ENCODE measurements at regions not wholly inside any gene's neighbourhood (a gene's known extent, or its start where the extent isn't known, plus 50 kb on each side); places are given as distances from the start of the nearest gene placed in this dataset.

DNA sequence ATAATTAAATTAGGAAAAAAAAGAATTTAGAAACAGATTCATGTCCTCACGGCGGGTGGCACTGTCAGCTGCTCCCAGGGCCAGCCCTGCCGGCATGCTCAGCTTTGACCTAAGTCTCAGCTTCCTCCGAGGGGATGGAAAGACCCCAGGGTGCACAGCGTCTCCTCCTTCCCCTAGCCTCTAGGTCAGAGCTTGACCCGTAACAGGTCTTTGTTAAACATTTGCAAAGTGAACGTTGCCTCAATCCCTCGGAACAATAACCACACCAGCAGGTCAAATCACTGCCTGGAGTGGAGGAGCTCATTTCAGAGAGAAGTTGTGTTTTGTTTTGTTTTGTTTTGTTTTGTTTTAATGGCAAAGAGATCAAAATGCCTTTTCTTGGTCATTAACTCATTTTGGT, 171.3 kb downstream of the TMEM18 start:
- TF ChIP-seq, protein P1, sequence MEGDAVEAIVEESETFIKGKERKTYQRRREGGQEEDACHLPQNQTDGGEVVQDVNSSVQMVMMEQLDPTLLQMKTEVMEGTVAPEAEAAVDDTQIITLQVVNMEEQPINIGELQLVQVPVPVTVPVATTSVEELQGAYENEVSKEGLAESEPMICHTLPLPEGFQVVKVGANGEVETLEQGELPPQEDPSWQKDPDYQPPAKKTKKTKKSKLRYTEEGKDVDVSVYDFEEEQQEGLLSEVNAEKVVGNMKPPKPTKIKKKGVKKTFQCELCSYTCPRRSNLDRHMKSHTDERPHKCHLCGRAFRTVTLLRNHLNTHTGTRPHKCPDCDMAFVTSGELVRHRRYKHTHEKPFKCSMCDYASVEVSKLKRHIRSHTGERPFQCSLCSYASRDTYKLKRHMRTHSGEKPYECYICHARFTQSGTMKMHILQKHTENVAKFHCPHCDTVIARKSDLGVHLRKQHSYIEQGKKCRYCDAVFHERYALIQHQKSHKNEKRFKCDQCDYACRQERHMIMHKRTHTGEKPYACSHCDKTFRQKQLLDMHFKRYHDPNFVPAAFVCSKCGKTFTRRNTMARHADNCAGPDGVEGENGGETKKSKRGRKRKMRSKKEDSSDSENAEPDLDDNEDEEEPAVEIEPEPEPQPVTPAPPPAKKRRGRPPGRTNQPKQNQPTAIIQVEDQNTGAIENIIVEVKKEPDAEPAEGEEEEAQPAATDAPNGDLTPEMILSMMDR (IDR thresholded peaks at IDR 0.05; ENCODE audit: borderline replicate concordance, extremely low read depth, low read length, poor library complexity, severe bottlenecking) = no peak
- TF ChIP-seq EZH2 (IDR thresholded peaks at IDR 0.05; ENCODE audit: borderline replicate concordance, low read depth, low read length, severe bottlenecking) = no peak
